Activated CD4-positive, alpha-beta memory T cell treated with anti-CD3 and anti-CD28 coated beads for 36 hours (primary cell): ENCODE measurements at regions not wholly inside any gene's neighbourhood (a gene's known extent, or its start where the extent isn't known, plus 50 kb on each side); places are given as distances from the start of the nearest gene placed in this dataset.

Source experiments
- CTCF ChIA-PET: fragments of 350-600 bp; sonication (Branson Sonifier 250); formaldehyde crosslinking; loops from one replicate; lab custom pipeline; 2021; ENCODE audit warnings: antibody characterized with exemption, inconsistent platforms; lab: Charles Lee
- POLR2A ChIA-PET: fragments of 350-600 bp; sonication (Branson Sonifier 250); formaldehyde crosslinking; loops from one replicate; lab custom pipeline; 2021; ENCODE audit warnings: antibody characterized with exemption; lab: Charles Lee
- DNase-seq: peaks from one replicate; pipeline ENCODE4 v3.0.0-alpha.2; 2020
- H3K27ac Mint-ChIP-seq: one replicate; pipeline ENCODE4 v1.8.0; 2021; ENCODE audit warnings: mixed read lengths
- H3K27me3 Mint-ChIP-seq: one replicate; pipeline ENCODE4 v1.8.0; 2021; ENCODE audit warnings: mixed read lengths
- H3K36me3 Mint-ChIP-seq: one replicate; pipeline ENCODE4 v1.8.0; 2021; ENCODE audit warnings: mixed read lengths
- H3K4me1 Mint-ChIP-seq: one replicate; pipeline ENCODE4 v1.8.0; 2021; ENCODE audit warnings: low read depth, mixed read lengths
- H3K4me3 Mint-ChIP-seq: one replicate; pipeline ENCODE4 v1.8.0; 2021; ENCODE audit warnings: mild to moderate bottlenecking, mixed read lengths
- H3K9me3 Mint-ChIP-seq: one replicate; pipeline ENCODE4 v1.8.0; 2021; ENCODE audit warnings: mixed read lengths
- intact Hi-C: fragments of 100-400 bp; cut with micrococcal nuclease; formaldehyde crosslinking; loops from one replicate; pipeline ENCODE4 v1.15.1; 2023

- intact Hi-C loops: no loop called here
- DNase-seq: no peak
- ChIA-PET CTCF (no interaction called here), POLR2A (no interaction called here)
- H3K4me1 Mint-ChIP-seq: no peaks in the 10 kb centered on the region
- H3K27ac Mint-ChIP-seq: no peak overlapping the region
- H3K36me3 Mint-ChIP-seq: no peaks in the 10 kb centered on the region
- H3K4me3 Mint-ChIP-seq: no peak overlapping the region
- H3K9me3 Mint-ChIP-seq: peaks cover 3% of the 10 kb centered on the region
- H3K27me3 Mint-ChIP-seq: no peaks in the 10 kb centered on the region
These were observed 1107.3 kb upstream of the LRRN3 start for GRCh38 chr7:109983618-109984017.

- intact Hi-C loops: no loop called here
- Mint-ChIP-seq H3K27me3 (no peaks in the 10 kb centered on the region), H3K4me1 (no peaks in the 10 kb centered on the region), H3K27ac (no peak overlapping the region), H3K9me3 (peaks cover 3% of the 10 kb centered on the region), H3K36me3 (no peaks in the 10 kb centered on the region), H3K4me3 (no peak overlapping the region)
- ChIA-PET CTCF (no interaction called here), POLR2A (no interaction called here)
- DNase-seq: no peak
These were observed 1106.2 kb upstream of the LRRN3 start for GRCh38 chr7:109984729-109985128.

GRCh38 chr7:109986701-109987100, 1104.2 kb upstream of the LRRN3 start:
- Mint-ChIP-seq H3K4me3 (no peak overlapping the region), H3K9me3 (peaks cover 3% of the 10 kb centered on the region), H3K36me3 (no peaks in the 10 kb centered on the region), H3K27me3 (no peaks in the 10 kb centered on the region), H3K4me1 (no peaks in the 10 kb centered on the region), H3K27ac (no peak overlapping the region)
- ChIA-PET CTCF (no interaction called here), POLR2A (no interaction called here)
- no peak for DNase-seq
- intact Hi-C loops: no loop called here

GRCh38 chr7:109996411-109996810, 1094.5 kb upstream of the LRRN3 start:
- no peak overlapping the region for H3K27ac Mint-ChIP-seq
- POLR2A ChIA-PET: no interaction called here
- intact Hi-C loops: no loop called here
- no peaks in the 10 kb centered on the region for H3K27me3 Mint-ChIP-seq
- no peak overlapping the region for H3K4me3 Mint-ChIP-seq
- DNase-seq: no peak
- no peaks in the 10 kb centered on the region for H3K4me1 Mint-ChIP-seq
- no peaks in the 10 kb centered on the region for H3K9me3 Mint-ChIP-seq
- CTCF ChIA-PET: no interaction called here
- H3K36me3 Mint-ChIP-seq: no peaks in the 10 kb centered on the region

GRCh38 chr7:109996927-109997326, 1094.0 kb upstream of the LRRN3 start:
- no peaks in the 10 kb centered on the region for H3K4me1 Mint-ChIP-seq
- DNase-seq: no peak
- no peaks in the 10 kb centered on the region for H3K27me3 Mint-ChIP-seq
- ChIA-PET CTCF (no interaction called here), POLR2A (no interaction called here)
- no peaks in the 10 kb centered on the region for H3K36me3 Mint-ChIP-seq
- no peaks in the 10 kb centered on the region for H3K9me3 Mint-ChIP-seq
- no peak overlapping the region for H3K27ac Mint-ChIP-seq
- intact Hi-C loops: no loop called here
- H3K4me3 Mint-ChIP-seq: no peak overlapping the region

GRCh38 chr7:109997837-109998236, 1093.1 kb upstream of the LRRN3 start:
- ChIA-PET POLR2A (no interaction called here), CTCF (no interaction called here)
- Mint-ChIP-seq H3K36me3 (no peaks in the 10 kb centered on the region), H3K9me3 (no peaks in the 10 kb centered on the region), H3K27ac (no peak overlapping the region), H3K4me3 (no peak overlapping the region), H3K27me3 (no peaks in the 10 kb centered on the region), H3K4me1 (no peaks in the 10 kb centered on the region)
- no peak for DNase-seq
- intact Hi-C loops: no loop called here

GRCh38 chr7:110001254-110001938, 1089.5 kb upstream of the LRRN3 start:
- ChIA-PET CTCF (no interaction called here), POLR2A (no interaction called here)
- H3K27ac Mint-ChIP-seq: no peak overlapping the region
- no peak overlapping the region for H3K4me3 Mint-ChIP-seq
- DNase-seq: no peak
- intact Hi-C loops: no loop called here
- H3K36me3 Mint-ChIP-seq: no peaks in the 10 kb centered on the region
- no peaks in the 10 kb centered on the region for H3K4me1 Mint-ChIP-seq
- H3K9me3 Mint-ChIP-seq: no peaks in the 10 kb centered on the region
- no peaks in the 10 kb centered on the region for H3K27me3 Mint-ChIP-seq

- Mint-ChIP-seq H3K36me3 (no peaks in the 10 kb centered on the region), H3K9me3 (no peaks in the 10 kb centered on the region), H3K4me3 (no peak overlapping the region), H3K27ac (no peak overlapping the region), H3K4me1 (no peaks in the 10 kb centered on the region), H3K27me3 (no peaks in the 10 kb centered on the region)
- ChIA-PET POLR2A (no interaction called here), CTCF (no interaction called here)
- DNase-seq: no peak
- intact Hi-C loops: no loop called here
These were observed 1087.1 kb upstream of the LRRN3 start for GRCh38 chr7:110003827-110004226.

- no peak overlapping the region for H3K4me3 Mint-ChIP-seq
- H3K9me3 Mint-ChIP-seq: no peaks in the 10 kb centered on the region
- no peak overlapping the region for H3K27ac Mint-ChIP-seq
- no peak for DNase-seq
- no peaks in the 10 kb centered on the region for H3K4me1 Mint-ChIP-seq
- H3K27me3 Mint-ChIP-seq: no peaks in the 10 kb centered on the region
- POLR2A ChIA-PET: no interaction called here
- CTCF ChIA-PET: no interaction called here
- H3K36me3 Mint-ChIP-seq: no peaks in the 10 kb centered on the region
- intact Hi-C loops: no loop called here
These were observed 1083.4 kb upstream of the LRRN3 start for GRCh38 chr7:110007320-110008063.

GRCh38 chr7:110010359-110010758, 1080.6 kb upstream of the LRRN3 start:
- intact Hi-C loops: no loop called here
- no peak overlapping the region for H3K4me3 Mint-ChIP-seq
- DNase-seq: no peak
- H3K36me3 Mint-ChIP-seq: no peaks in the 10 kb centered on the region
- no peaks in the 10 kb centered on the region for H3K9me3 Mint-ChIP-seq
- ChIA-PET CTCF (no interaction called here), POLR2A (no interaction called here)
- H3K4me1 Mint-ChIP-seq: no peaks in the 10 kb centered on the region
- H3K27me3 Mint-ChIP-seq: no peaks in the 10 kb centered on the region
- H3K27ac Mint-ChIP-seq: no peak overlapping the region

GRCh38 chr7:110017405-110017804, 1073.5 kb upstream of the LRRN3 start:
- POLR2A ChIA-PET: no interaction called here
- intact Hi-C loops: no loop called here
- Mint-ChIP-seq H3K4me1 (no peaks in the 10 kb centered on the region), H3K36me3 (no peaks in the 10 kb centered on the region), H3K4me3 (no peak overlapping the region), H3K9me3 (no peaks in the 10 kb centered on the region), H3K27ac (no peak overlapping the region), H3K27me3 (no peaks in the 10 kb centered on the region)
- CTCF ChIA-PET: no interaction called here
- no peak for DNase-seq

- Mint-ChIP-seq H3K9me3 (no peaks in the 10 kb centered on the region), H3K27ac (no peak overlapping the region)
These were observed 1063.5 kb upstream of the LRRN3 start for GRCh38 chr7:110027385-110027784.

GRCh38 chr7:110043519-110043918, 1047.4 kb upstream of the LRRN3 start:
- intact Hi-C loops: no loop called here
- H3K4me1 Mint-ChIP-seq: no peaks in the 10 kb centered on the region
- no peak overlapping the region for H3K4me3 Mint-ChIP-seq
- H3K27me3 Mint-ChIP-seq: no peaks in the 10 kb centered on the region
- no peak overlapping the region for H3K27ac Mint-ChIP-seq
- ChIA-PET POLR2A (no interaction called here), CTCF (no interaction called here)
- peaks cover 2% of the 10 kb centered on the region for H3K9me3 Mint-ChIP-seq
- DNase-seq: no peak
- H3K36me3 Mint-ChIP-seq: no peaks in the 10 kb centered on the region

More at GRCh38 chr7:110027385-110027784, 1063.5 kb upstream of the LRRN3 start:
- Mint-ChIP-seq H3K36me3 (no peaks in the 10 kb centered on the region), H3K27me3 (no peaks in the 10 kb centered on the region), H3K4me1 (no peaks in the 10 kb centered on the region), H3K4me3 (no peak overlapping the region)
- intact Hi-C loops: no loop called here
- POLR2A ChIA-PET: interaction anchor here (0.7 kb wide), 1 partner anchor 1006 kb away, joined by 3 read pairs; no protein-coding TSS in a partner anchor
- CTCF ChIA-PET: no interaction called here
- DNase-seq: no peak
